Frontal cortex (tissue), 3 donors: ENCODE measurements at regions not wholly inside any gene's neighbourhood (a gene's known extent, or its start where the extent isn't known, plus 50 kb on each side); places are given as distances from the start of the nearest gene placed in this dataset.

Experiments used
- DNase-seq, 2 donors: peaks; one replicate each; pipeline ENCODE4 v3.0.0; 2012; ENCODE audit warnings: low spot score in 2 of 2
- FAIRE-seq: peaks from 2 replicates; lab custom pipeline; 2012; peaks lifted over from hg19 to GRCh38; lab: Jason Lieb, UNC
- donor health status: control.
- donor health status: control.
- donor health status: control.

GRCh38 chr2:18883616-18884456 lies 294.5 kb upstream of the NT5C1B start:
- DNase-seq (no peak), FAIRE-seq (no peak)

GRCh38 chr2:18871430-18871829 lies 282.1 kb upstream of the NT5C1B start:
- DNase-seq (no peak), FAIRE-seq (no peak)

DNA sequence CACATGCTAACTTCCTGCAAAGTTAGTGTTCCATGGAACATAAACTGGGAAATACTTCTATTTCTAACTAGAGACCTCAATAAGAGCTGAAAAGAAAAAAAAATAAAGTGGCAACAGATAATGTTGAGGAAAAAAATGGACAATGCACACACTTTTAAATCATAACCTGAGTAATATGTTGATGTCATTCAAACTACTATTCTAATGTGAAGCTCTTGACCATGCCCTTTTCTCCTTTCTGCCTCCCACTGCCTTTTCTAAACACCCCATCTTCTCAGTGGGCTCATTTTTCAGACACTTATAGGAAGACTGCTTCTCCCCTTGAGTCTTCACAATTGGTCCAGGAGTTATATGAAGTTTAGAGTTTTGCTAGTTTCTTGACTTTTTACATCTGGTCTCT lies 280.9 kb upstream of the NT5C1B start:
- no peak for DNase-seq
- no peak for FAIRE-seq

GRCh38 chr2:18861951-18862350 lies 272.6 kb upstream of the NT5C1B start:
- no peak for DNase-seq
- FAIRE-seq: no peak

- DNase-seq (no peak), FAIRE-seq (no peak)
Observed at GRCh38 chr2:18860179-18860578, 270.8 kb upstream of the NT5C1B start.

DNA sequence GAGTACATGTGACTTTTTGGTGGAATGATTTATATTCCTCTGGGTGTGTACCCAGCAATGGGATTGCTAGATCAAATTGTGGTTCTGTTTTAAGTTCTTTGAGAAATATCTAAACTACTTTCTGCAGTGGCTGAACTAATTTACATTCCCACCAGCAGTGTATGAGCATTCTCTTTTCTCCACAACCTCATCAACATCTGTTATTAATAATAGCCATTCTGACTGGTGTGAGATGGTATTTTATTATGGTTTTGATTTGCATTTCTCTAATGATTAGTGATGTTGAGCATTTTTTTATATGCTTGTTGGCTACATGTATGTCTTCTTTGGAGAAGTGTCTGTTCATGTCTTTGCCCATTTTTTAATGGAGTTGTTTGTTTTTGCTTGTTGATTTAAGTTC lies 267.4 kb upstream of the NT5C1B start:
- DNase-seq: no peak
- FAIRE-seq: no peak

DNA sequence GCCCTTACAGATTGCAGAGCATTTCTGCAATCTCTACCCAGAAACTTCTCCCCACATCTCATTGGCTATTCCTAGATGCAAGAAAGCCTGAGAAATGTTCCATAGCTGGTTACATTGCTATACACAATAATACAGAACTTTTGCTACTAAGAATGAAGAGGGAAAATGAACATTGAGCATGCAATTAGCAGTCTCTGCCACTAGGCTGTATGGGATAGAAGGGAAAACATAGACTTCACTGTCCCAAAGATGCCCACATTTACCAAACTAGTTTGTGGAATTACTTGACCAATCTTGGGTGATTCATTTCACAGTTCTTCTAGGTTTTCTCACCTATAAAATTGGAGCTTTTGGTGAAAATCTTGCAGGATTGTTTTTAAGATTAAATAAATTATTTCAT lies 265.7 kb upstream of the NT5C1B start:
- no peak for DNase-seq
- no peak for FAIRE-seq

DNA sequence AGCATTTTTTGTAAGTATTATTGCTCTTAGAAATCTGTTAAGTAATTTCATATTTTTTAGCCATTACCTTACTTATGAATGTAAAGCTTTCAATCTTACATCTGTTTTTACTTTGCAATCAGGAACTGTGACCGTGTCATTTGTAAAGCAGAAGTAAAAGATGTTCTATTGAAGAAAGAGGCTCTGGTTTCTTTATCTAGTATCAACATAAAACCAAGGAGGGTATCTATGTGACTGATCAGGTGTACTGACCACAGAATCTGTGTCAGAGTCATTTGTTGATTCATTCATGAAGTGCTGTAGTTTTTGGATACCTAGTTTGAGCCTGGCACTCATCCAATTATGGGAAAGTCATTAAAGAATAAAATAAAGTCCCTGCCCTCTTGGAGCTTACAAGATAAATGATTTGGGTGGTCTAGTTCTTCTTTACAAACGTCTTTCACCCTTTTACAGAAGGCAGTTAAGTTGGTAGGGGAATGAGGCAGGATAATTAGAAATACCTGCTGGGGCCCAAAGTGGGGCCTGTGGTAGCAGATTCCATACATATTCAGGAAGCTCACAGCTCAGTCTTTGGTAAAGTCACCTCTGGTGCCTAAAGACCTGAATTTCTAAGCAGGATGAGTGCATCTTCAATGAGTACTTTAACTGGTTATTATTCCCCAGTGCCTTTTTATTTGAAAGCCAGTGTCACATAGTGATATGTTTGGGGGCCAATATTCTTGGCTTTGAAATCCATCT lies 260.6 kb upstream of the NT5C1B start:
- DNase-seq (no peak), FAIRE-seq (no peak)

- FAIRE-seq: no peak
- no peak for DNase-seq
Observed at GRCh38 chr2:18848646-18849045, 259.3 kb upstream of the NT5C1B start.

- DNase-seq: no peak
- no peak for FAIRE-seq
Observed at GRCh38 chr2:18845854-18846445, 256.6 kb upstream of the NT5C1B start.

- FAIRE-seq (no peak), DNase-seq (no peak)
Observed at GRCh38 chr2:18842836-18843235, 253.5 kb upstream of the NT5C1B start.

- no peak for DNase-seq
- FAIRE-seq: no peak
Observed at GRCh38 chr2:18841248-18842150, 252.1 kb upstream of the NT5C1B start.

DNA sequence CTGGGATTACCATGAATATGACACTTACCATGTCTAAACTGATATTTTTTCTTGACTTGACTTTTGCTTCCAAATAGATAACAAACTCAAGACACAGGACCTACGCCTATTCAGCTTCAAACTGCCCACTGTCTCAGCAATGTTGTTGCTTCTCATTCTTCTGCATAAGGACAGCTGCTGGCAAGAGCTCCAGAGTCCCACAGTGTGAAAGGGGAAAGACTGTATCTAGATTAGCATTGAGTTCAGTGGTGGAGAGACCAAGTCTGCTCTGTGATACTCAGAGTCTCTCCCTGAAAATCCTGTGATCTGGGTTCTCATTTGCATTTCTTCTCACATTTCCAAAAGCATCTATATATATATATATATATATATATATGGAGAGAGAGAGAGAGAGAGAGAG lies 247.9 kb upstream of the NT5C1B start:
- FAIRE-seq: no peak

GRCh38 chr2:18836436-18836835 lies 247.1 kb upstream of the NT5C1B start:
- DNase-seq (no peak), FAIRE-seq (no peak)

More for the DNA sequence above, 247.9 kb upstream of the NT5C1B start:
- no peak for DNase-seq

GRCh38 chr2:18835787-18836186 lies 246.4 kb upstream of the NT5C1B start:
- no peak for FAIRE-seq
- no peak for DNase-seq

- FAIRE-seq (no peak), DNase-seq (no peak)
Observed at GRCh38 chr2:18834341-18834740, 245.0 kb upstream of the NT5C1B start.

DNA sequence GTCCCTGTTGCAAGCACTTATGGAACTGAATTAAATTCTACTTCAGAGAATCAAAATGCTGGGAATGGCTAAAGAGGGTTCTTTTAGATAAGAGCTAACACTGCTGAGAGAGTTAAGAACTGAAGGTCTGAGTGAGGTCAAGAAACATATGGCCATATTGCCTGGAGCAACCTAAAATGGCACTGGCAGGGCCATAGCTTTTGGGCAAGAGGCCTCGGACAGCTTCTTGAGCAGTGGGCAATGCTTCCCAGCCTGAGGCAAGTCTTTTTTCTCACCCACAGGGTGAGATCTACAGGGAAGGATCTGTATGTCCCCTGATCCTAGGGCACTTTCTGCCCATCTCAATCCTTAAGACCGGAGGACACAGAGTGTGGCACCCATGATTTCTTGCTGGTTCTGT lies 244.6 kb upstream of the NT5C1B start:
- no peak for DNase-seq
- FAIRE-seq: no peak

- no peak for DNase-seq
Observed at GRCh38 chr2:18831916-18832510, 242.6 kb upstream of the NT5C1B start.

DNA sequence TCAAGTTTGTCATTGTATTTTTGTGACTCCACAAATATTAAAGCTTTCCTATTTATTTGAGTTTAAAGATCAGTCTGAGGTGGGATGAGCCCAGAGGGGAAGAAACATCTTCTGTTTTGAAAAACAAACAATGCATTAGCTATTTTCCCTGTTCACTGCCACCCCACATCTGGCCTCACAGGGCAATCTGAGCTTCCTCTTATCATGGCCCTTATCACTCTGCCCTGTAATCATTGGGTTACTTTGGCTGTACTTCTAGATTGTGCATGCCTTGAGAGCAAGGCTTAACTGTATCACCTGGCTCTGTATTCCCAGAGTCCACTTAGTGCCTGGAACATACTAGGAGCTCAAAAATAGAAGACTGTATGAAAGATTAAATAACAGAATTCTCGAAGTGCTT lies 241.6 kb upstream of the NT5C1B start:
- DNase-seq (no peak), FAIRE-seq (no peak)

More at GRCh38 chr2:18831916-18832510, 242.6 kb upstream of the NT5C1B start:
- FAIRE-seq: no peak

GRCh38 chr2:18829976-18830375 lies 240.6 kb upstream of the NT5C1B start:
- FAIRE-seq: no peak
- DNase-seq: no peak
